Loucy (cell line): ENCODE measurements at regions not wholly inside any gene's neighbourhood (a gene's known extent, or its start where the extent isn't known, plus 50 kb on each side); places are given as distances from the start of the nearest gene placed in this dataset.

Source experiments
- H2AFZ ChIP-seq: fragments of 200-600 bp; sonication (generic); 2 replicates; pipeline ENCODE4 v1.6.0; 2016; ENCODE audit warnings: antibody characterized with exemption, mild to moderate bottlenecking, low read length, moderate library complexity
- H3F3A ChIP-seq: fragments of 200-600 bp; 2 replicates; pipeline ENCODE4 v1.6.0; 2016; ENCODE audit warnings: antibody characterized with exemption, low read depth, mild to moderate bottlenecking
- H3K27me3 ChIP-seq: fragments of 200-600 bp; sonication (generic); 2 replicates; pipeline ENCODE4 v1.6.1; 2014; ENCODE audit warnings: low read length, mild to moderate bottlenecking; ENCODE audit not compliant: insufficient read depth, poor library complexity, severe bottlenecking
- H3K36me3 ChIP-seq: fragments of 200-600 bp; sonication (generic); 2 replicates; pipeline ENCODE4 v1.6.1; 2016; ENCODE audit warnings: low read length; ENCODE audit not compliant: insufficient read depth
- H3K4me1 ChIP-seq: fragments of 200-600 bp; sonication (generic); 2 replicates; pipeline ENCODE4 v1.5.1; 2014; ENCODE audit warnings: low read length, mild to moderate bottlenecking; ENCODE audit not compliant: insufficient read depth, poor library complexity, severe bottlenecking
- H3K4me2 ChIP-seq: fragments of 200-600 bp; sonication (generic); 2 replicates; pipeline ENCODE4 v1.6.0; 2014; ENCODE audit warnings: antibody characterized with exemption, low read length, low read depth, mild to moderate bottlenecking; ENCODE audit not compliant: poor library complexity, severe bottlenecking
- H3K4me3 ChIP-seq: fragments of 200-600 bp; sonication (generic); 2 replicates; pipeline ENCODE4 v1.5.1; 2014; ENCODE audit warnings: low read length, mild to moderate bottlenecking, mixed read lengths; ENCODE audit not compliant: poor library complexity, severe bottlenecking
- H3K79me2 ChIP-seq: fragments of 200-600 bp; sonication (generic); 2 replicates; pipeline ENCODE4 v1.6.1; 2014; ENCODE audit warnings: low read length; ENCODE audit not compliant: insufficient read depth
- H3K9ac ChIP-seq: fragments of 200-600 bp; sonication (generic); 2 replicates; pipeline ENCODE4 v1.6.0; 2014; ENCODE audit warnings: mild to moderate bottlenecking, low read depth, low read length, moderate library complexity; ENCODE audit not compliant: poor library complexity, severe bottlenecking
- H3K9me2 ChIP-seq: fragments of 200-600 bp; sonication (generic); replicated peaks from 2 replicates; pipeline ENCODE4 v1.6.1; 2016; ENCODE audit warnings: low read depth, low read length, mixed read lengths
- H3K9me3 ChIP-seq: fragments of 200-600 bp; sonication (generic); 2 replicates; pipeline ENCODE4 v1.6.1; 2014; ENCODE audit warnings: mild to moderate bottlenecking, antibody characterized with exemption, low read length, low read depth; ENCODE audit not compliant: insufficient read depth
- H4K20me1 ChIP-seq: fragments of 200-600 bp; sonication (generic); 2 replicates; pipeline ENCODE4 v1.6.0; 2014; ENCODE audit warnings: antibody characterized with exemption, low read length, mild to moderate bottlenecking; ENCODE audit not compliant: insufficient read depth, poor library complexity, severe bottlenecking
- CTCF ChIP-seq: fragments of 200-600 bp; sonication (generic); conservative IDR thresholded peaks from 2 replicates; pipeline ENCODE4 v1.5.1; 2014; ENCODE audit warnings: mild to moderate bottlenecking, antibody characterized with exemption, low read length
- EZH2phosphoT487 ChIP-seq: fragments of 200-600 bp; IDR thresholded peaks from 2 replicates; pipeline ENCODE4 v1.6.1; 2018; ENCODE audit warnings: antibody characterized with exemption, mild to moderate bottlenecking, moderate library complexity, borderline replicate concordance

GRCh38 chr10:113442336-113442735 lies 110.5 kb upstream of the HABP2 start:
- H3K4me2 ChIP-seq = no peak overlapping the region
- H3K27me3 ChIP-seq = no peaks in the 10 kb centered on the region
- H3K79me2 ChIP-seq = no peaks in the 10 kb centered on the region
- H3K4me1 ChIP-seq = no peaks in the 10 kb centered on the region
- no peaks in the 10 kb centered on the region for H3K9me3 ChIP-seq
- no peaks in the 10 kb centered on the region for H3K36me3 ChIP-seq
- no peak overlapping the region for H3K4me3 ChIP-seq
- no peaks in the 10 kb centered on the region for H4K20me1 ChIP-seq
- no peak overlapping the region for H2AFZ ChIP-seq
- no peak overlapping the region for H3K9ac ChIP-seq
- H3F3A ChIP-seq = no peaks in the 10 kb centered on the region
- TF ChIP-seq CTCF (no peak), EZH2phosphoT487 (no peak)
- H3K9me2 ChIP-seq = no peaks in the 10 kb centered on the region

GRCh38 chr10:113443141-113443925 lies 109.5 kb upstream of the HABP2 start:
- Histone ChIP-seq H3K27me3 (no peaks in the 10 kb centered on the region), H3K4me1 (no peaks in the 10 kb centered on the region), H4K20me1 (no peaks in the 10 kb centered on the region), H3K9me3 (no peaks in the 10 kb centered on the region), H3K4me2 (no peak overlapping the region), H3K9me2 (no peaks in the 10 kb centered on the region), H2AFZ (no peak overlapping the region), H3K4me3 (no peak overlapping the region), H3K36me3 (no peaks in the 10 kb centered on the region), H3K79me2 (no peaks in the 10 kb centered on the region), H3K9ac (no peak overlapping the region), H3F3A (no peaks in the 10 kb centered on the region)
- TF ChIP-seq CTCF (no peak), EZH2phosphoT487 (no peak)

DNA sequence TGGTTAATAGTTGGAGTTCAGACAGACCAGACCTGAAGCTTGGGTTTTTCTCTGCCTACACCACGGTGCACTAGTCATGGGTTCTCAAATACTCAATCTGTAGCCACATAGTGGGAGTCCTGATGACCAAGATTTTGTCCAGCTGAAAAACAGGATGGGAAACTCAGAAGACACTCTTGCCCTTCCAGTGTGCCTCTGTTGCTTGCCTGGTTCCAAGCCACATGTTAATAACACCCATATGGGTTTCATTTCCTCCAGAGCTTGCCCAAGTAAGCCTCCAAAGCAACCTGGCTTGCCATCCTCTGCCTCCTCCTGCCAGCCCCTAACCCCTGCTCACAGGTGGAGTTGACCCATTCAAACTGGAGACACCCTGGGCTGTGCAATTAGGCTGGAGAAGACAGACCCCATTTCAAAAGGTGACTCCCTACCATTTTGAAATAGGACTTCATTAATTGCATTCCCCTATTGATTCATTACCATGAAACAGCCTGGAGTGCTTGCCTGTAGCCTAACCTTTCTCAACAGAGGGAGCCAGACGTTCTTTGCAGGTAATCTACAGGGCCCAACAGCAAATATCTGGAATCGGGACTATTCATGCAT lies 108.0 kb upstream of the HABP2 start:
- Histone ChIP-seq H3K9me2 (no peaks in the 10 kb centered on the region), H3K27me3 (no peaks in the 10 kb centered on the region)
- TF ChIP-seq EZH2phosphoT487 (no peak), CTCF (no peak)

More for the DNA sequence above, 108.0 kb upstream of the HABP2 start:
- Histone ChIP-seq H3K79me2 (no peaks in the 10 kb centered on the region), H3K36me3 (no peaks in the 10 kb centered on the region), H2AFZ (no peak overlapping the region), H3K4me3 (no peak overlapping the region), H3K4me2 (no peak overlapping the region), H4K20me1 (no peaks in the 10 kb centered on the region), H3K4me1 (no peaks in the 10 kb centered on the region), H3F3A (no peaks in the 10 kb centered on the region), H3K9me3 (no peaks in the 10 kb centered on the region), H3K9ac (no peak overlapping the region)
